Neuron (in vitro differentiated cells): ENCODE measurements at regions not wholly inside any gene's neighbourhood (a gene's known extent, or its start where the extent isn't known, plus 50 kb on each side); places are given as distances from the start of the nearest gene placed in this dataset.

ENCODE experiments used
- H2AFZ ChIP-seq: one replicate; pipeline ENCODE4 v1.6.1; 2013; ENCODE audit warnings: low read depth, mild to moderate bottlenecking, inconsistent platforms, low read length, moderate library complexity
- H3K27me3 ChIP-seq: one replicate; pipeline ENCODE4 v1.6.1; 2013; ENCODE audit warnings: low read length; ENCODE audit not compliant: insufficient read depth
- H3K36me3 ChIP-seq: one replicate; pipeline ENCODE4 v1.6.1; 2013; ENCODE audit warnings: low read length; ENCODE audit not compliant: insufficient read depth
- H3K4me1 ChIP-seq: one replicate; pipeline ENCODE4 v1.6.1; 2013; ENCODE audit warnings: low read length; ENCODE audit not compliant: insufficient read depth
- H3K4me3 ChIP-seq: 2 replicates; pipeline ENCODE4 v1.5.1; 2013; ENCODE audit warnings: mild to moderate bottlenecking, low read length, moderate library complexity
- H3K9me3 ChIP-seq: one replicate; pipeline ENCODE4 v1.6.1; 2013; ENCODE audit warnings: low read length

DNA sequence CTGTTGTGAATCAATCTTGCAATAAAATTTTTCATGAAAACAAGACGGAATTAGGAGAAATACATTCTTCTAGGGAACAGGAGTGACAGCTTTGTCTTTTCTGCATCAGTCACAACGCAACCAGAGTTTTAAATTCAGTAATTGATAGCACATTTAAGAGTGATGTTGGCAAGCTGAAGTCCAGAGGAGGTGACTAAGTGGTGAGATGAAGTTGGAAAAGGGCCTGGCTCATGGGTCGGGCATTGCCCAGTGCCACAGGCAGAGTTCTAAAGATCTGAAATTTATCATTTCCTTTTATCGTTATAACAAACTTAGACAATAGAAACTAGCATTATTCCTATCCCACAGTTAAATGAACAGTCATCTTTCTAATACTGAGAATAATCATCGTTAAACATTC is 764.6 kb upstream of the ZEB2 start:
- H3K4me3 ChIP-seq: no peak overlapping the region
- no peaks in the 10 kb centered on the region for H3K27me3 ChIP-seq
- H3K4me1 ChIP-seq: peaks cover 8% of the 10 kb centered on the region
- no peaks in the 10 kb centered on the region for H3K9me3 ChIP-seq
- no peak overlapping the region for H2AFZ ChIP-seq
- H3K36me3 ChIP-seq: no peaks in the 10 kb centered on the region

- Histone ChIP-seq H3K4me3 (no peak overlapping the region), H2AFZ (no peak overlapping the region), H3K36me3 (no peaks in the 10 kb centered on the region), H3K27me3 (no peaks in the 10 kb centered on the region), H3K9me3 (no peaks in the 10 kb centered on the region), H3K4me1 (peaks cover 8% of the 10 kb centered on the region)
Measured at GRCh38 chr2:145283131-145283530, 763.2 kb upstream of the ZEB2 start.

DNA sequence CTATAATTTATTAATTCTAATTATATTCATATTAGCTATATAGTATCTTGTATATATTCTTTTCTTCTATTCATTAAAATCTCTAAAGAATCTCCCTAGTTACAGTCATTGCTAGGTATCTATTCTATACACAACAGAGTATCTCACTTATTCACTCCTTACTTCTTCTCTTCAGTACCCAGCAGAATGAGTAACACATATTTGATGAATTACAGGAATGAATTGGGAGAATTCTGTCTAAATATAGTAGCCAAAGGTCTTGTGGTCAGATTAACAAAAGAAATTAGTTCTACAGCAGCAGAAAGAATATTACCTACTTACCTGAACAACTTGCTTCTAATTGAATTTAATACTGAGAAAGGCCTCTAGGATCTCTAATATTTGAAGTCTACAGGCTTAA is 758.0 kb upstream of the ZEB2 start:
- Histone ChIP-seq H2AFZ (no peak overlapping the region), H3K27me3 (no peaks in the 10 kb centered on the region), H3K36me3 (no peaks in the 10 kb centered on the region), H3K4me3 (no peak overlapping the region), H3K9me3 (peaks cover 3% of the 10 kb centered on the region), H3K4me1 (no peaks in the 10 kb centered on the region)

DNA sequence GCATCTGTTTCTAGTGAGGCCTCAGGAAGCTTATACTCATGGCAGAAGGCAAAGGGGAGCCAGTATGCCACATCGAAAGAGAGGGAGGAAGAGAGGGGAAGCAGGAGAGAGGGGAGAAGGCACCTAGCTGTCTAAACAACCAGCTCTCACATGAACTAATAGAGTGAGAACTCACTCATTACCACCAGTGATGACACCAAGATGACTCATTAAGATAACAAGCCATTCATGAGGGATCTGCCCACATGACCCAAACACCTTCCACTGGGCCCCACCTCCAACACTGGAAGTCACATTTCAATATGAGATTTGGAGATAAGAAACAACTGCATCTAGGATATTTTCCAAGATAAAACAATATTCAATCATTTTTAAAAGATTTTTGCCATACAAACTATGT is 753.9 kb upstream of the ZEB2 start:
- Histone ChIP-seq H3K9me3 (peaks cover 3% of the 10 kb centered on the region), H3K36me3 (no peaks in the 10 kb centered on the region), H3K4me1 (no peaks in the 10 kb centered on the region), H2AFZ (no peak overlapping the region), H3K4me3 (no peak overlapping the region), H3K27me3 (no peaks in the 10 kb centered on the region)

GRCh38 chr2:145268931-145269330 is 749.0 kb upstream of the ZEB2 start:
- no peaks in the 10 kb centered on the region for H3K4me1 ChIP-seq
- no peaks in the 10 kb centered on the region for H3K27me3 ChIP-seq

GRCh38 chr2:145267451-145267850 is 747.5 kb upstream of the ZEB2 start:
- H3K4me1 ChIP-seq: no peaks in the 10 kb centered on the region
- no peaks in the 10 kb centered on the region for H3K27me3 ChIP-seq
- H3K4me3 ChIP-seq: no peak overlapping the region
- no peaks in the 10 kb centered on the region for H3K9me3 ChIP-seq
- H2AFZ ChIP-seq: no peak overlapping the region
- no peaks in the 10 kb centered on the region for H3K36me3 ChIP-seq

More at GRCh38 chr2:145268931-145269330, 749.0 kb upstream of the ZEB2 start:
- Histone ChIP-seq H3K9me3 (peaks cover 3% of the 10 kb centered on the region), H3K36me3 (no peaks in the 10 kb centered on the region), H3K4me3 (no peak overlapping the region), H2AFZ (peak overlapping the region; percentile 16)

DNA sequence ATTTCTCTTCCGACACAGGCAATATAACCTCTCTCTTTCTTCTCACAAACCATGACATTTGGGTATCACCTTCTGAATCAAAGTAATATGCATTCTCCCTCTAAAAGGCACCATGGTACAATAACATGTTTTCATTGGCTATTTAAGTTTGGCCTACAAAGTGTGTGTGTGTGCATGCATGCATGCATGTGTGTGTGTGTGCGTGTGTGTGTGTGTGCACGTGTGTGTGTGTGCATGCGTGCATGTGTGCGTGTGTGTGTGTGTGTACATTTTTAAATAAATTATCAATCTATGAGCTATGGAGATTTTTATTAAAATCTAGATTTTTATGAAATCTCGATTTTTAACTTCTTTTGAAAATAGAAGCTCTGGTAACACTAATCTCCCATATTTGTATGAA is 745.3 kb upstream of the ZEB2 start:
- no peak overlapping the region for H2AFZ ChIP-seq
- no peaks in the 10 kb centered on the region for H3K27me3 ChIP-seq
- no peak overlapping the region for H3K4me3 ChIP-seq
- H3K9me3 ChIP-seq: no peaks in the 10 kb centered on the region
- no peaks in the 10 kb centered on the region for H3K36me3 ChIP-seq
- no peaks in the 10 kb centered on the region for H3K4me1 ChIP-seq

- Histone ChIP-seq H3K36me3 (no peaks in the 10 kb centered on the region), H3K9me3 (no peaks in the 10 kb centered on the region), H3K4me3 (no peak overlapping the region), H3K4me1 (no peaks in the 10 kb centered on the region), H3K27me3 (no peaks in the 10 kb centered on the region), H2AFZ (no peak overlapping the region)
Measured at GRCh38 chr2:145260674-145261073, 740.8 kb upstream of the ZEB2 start.

DNA sequence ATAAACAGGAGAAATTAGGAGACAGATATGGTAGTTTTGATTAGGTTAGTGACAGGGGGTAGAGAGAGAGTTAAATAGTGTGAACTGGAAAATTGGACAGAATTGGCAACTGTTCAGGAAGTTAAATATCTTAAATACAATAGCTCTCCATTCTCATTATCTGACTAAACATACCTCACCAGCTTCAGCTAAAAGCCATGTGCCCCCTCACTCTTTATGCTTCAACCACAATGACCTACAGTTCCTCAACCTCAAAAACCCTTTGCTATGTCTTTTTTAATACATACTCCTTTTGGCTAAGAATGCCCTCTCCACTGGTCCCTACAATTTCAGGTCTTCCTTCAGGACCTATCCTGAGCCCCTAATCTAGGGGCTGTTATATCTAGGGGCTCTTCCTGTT is 740.2 kb upstream of the ZEB2 start:
- Histone ChIP-seq H3K9me3 (no peaks in the 10 kb centered on the region), H2AFZ (no peak overlapping the region), H3K27me3 (no peaks in the 10 kb centered on the region), H3K4me1 (no peaks in the 10 kb centered on the region), H3K36me3 (no peaks in the 10 kb centered on the region), H3K4me3 (no peak overlapping the region)

GRCh38 chr2:145258903-145259579 is 739.1 kb upstream of the ZEB2 start:
- no peak overlapping the region for H2AFZ ChIP-seq
- no peaks in the 10 kb centered on the region for H3K36me3 ChIP-seq
- H3K4me3 ChIP-seq: no peak overlapping the region
- H3K4me1 ChIP-seq: no peaks in the 10 kb centered on the region
- no peaks in the 10 kb centered on the region for H3K27me3 ChIP-seq
- H3K9me3 ChIP-seq: no peaks in the 10 kb centered on the region

GRCh38 chr2:145257931-145258330 is 738.0 kb upstream of the ZEB2 start:
- no peaks in the 10 kb centered on the region for H3K36me3 ChIP-seq
- no peaks in the 10 kb centered on the region for H3K27me3 ChIP-seq
- no peaks in the 10 kb centered on the region for H3K9me3 ChIP-seq
- no peak overlapping the region for H2AFZ ChIP-seq
- no peaks in the 10 kb centered on the region for H3K4me1 ChIP-seq
- H3K4me3 ChIP-seq: no peak overlapping the region

GRCh38 chr2:145256551-145256950 is 736.6 kb upstream of the ZEB2 start:
- no peaks in the 10 kb centered on the region for H3K4me1 ChIP-seq
- no peaks in the 10 kb centered on the region for H3K27me3 ChIP-seq
- no peaks in the 10 kb centered on the region for H3K9me3 ChIP-seq
- no peak overlapping the region for H2AFZ ChIP-seq
- H3K4me3 ChIP-seq: no peak overlapping the region
- no peaks in the 10 kb centered on the region for H3K36me3 ChIP-seq

GRCh38 chr2:145254291-145254690 is 734.4 kb upstream of the ZEB2 start:
- Histone ChIP-seq H3K4me3 (no peak overlapping the region), H3K27me3 (no peaks in the 10 kb centered on the region), H3K4me1 (no peaks in the 10 kb centered on the region), H2AFZ (no peak overlapping the region), H3K36me3 (no peaks in the 10 kb centered on the region), H3K9me3 (no peaks in the 10 kb centered on the region)

DNA sequence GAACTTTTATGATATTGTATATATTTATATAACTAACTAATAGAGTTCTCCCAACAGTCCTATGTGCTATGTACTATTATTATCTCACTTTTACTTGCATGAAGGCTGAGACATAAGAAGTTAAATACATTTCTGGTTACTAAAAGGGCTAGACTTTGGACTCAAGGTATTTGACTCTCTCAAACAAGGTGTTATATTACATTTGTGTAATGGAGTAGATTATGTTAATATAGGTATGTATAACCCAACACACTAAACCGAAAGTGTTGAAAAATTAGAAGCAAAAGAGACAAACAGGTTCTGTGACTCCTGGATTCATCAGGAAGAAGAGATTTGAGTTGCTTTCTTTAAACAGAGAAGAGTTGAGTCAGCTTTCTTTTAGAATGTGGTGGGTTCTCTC is 733.6 kb upstream of the ZEB2 start:
- H2AFZ ChIP-seq: no peak overlapping the region
- H3K4me3 ChIP-seq: no peak overlapping the region
- H3K4me1 ChIP-seq: no peaks in the 10 kb centered on the region
- H3K9me3 ChIP-seq: no peaks in the 10 kb centered on the region
- no peaks in the 10 kb centered on the region for H3K27me3 ChIP-seq
- H3K36me3 ChIP-seq: no peaks in the 10 kb centered on the region
